ENCODE measurements at regions not wholly inside any gene's neighbourhood (a gene's known extent, or its start where the extent isn't known, plus 50 kb on each side); places are given as distances from the start of the nearest gene placed in this dataset.

DNA sequence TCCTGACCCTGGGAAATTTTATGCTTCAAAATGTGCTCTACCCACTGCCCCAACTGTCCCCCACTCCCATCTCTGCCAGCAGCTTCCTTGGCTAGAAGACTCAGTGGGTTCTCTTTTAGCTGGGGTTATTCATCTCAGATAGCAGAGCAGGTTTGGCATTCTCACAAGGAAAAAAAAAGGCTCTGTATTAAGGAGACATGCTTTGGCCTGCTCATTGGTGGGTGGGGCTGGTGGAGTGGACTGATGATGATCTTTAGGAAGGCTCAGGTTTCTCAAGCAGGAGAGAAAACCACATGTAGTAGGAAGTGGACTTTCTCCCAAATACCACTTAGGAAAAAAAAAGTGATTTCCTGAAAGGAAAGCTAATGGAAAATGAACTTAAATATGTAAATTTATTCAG is 279.2 kb upstream of the ZNF462 start:
- TF ChIP-seq, protein P1, sequence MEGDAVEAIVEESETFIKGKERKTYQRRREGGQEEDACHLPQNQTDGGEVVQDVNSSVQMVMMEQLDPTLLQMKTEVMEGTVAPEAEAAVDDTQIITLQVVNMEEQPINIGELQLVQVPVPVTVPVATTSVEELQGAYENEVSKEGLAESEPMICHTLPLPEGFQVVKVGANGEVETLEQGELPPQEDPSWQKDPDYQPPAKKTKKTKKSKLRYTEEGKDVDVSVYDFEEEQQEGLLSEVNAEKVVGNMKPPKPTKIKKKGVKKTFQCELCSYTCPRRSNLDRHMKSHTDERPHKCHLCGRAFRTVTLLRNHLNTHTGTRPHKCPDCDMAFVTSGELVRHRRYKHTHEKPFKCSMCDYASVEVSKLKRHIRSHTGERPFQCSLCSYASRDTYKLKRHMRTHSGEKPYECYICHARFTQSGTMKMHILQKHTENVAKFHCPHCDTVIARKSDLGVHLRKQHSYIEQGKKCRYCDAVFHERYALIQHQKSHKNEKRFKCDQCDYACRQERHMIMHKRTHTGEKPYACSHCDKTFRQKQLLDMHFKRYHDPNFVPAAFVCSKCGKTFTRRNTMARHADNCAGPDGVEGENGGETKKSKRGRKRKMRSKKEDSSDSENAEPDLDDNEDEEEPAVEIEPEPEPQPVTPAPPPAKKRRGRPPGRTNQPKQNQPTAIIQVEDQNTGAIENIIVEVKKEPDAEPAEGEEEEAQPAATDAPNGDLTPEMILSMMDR (IDR thresholded peaks at IDR 0.05): no peak

DNA sequence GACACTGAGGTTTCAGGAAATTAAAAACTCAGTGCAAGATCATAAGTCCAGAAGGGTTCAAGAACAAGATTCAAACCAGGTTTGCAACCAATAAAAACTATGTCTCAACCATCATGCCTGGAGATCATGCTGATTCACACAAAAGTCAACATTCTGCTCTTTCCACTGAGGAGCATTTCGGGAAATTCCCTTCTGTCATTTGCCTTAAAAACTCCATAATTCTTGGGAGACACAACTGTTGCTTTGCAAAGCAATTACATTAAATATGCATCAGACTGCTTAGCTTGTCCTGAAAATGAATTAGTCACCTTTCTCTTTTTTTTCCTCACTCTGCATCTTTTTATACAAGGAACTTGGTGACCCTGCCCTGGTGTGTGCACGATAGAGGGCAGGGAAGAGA is 275.9 kb upstream of the ZNF462 start:
- TF ChIP-seq ZFX (IDR thresholded peaks at IDR 0.05; ENCODE audit: borderline replicate concordance): no peak
- TF ChIP-seq, protein P1 (IDR thresholded peaks at IDR 0.05): no peak

More for the DNA sequence above, 279.2 kb upstream of the ZNF462 start:
- H3K27ac ChIP-seq: no peak overlapping the region

DNA sequence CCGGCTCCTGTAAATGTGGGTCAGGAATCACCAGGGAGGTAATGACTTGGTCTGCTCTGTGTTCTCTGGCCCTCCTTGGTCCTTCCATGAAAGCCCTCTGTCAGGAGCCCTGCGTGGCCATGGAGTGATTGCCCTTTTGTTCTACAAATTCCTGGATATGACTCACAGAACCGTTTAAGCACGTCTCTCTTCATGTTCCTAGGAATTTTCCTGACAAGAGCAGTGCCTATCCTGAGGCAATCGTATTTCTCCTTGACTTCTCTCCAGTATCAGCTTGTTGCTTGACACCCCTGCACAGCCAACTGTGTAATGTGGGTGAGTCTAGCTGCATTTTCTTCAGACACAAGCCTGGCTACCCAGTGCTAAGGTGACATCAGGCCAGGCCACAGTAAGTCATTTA is 274.3 kb upstream of the ZNF462 start:
- TF ChIP-seq, protein P1 (IDR thresholded peaks at IDR 0.05): no peak
- TF ChIP-seq ZFX (IDR thresholded peaks at IDR 0.05; ENCODE audit: borderline replicate concordance): no peak
- H3K27ac ChIP-seq: no peak overlapping the region

More for the DNA sequence above, 275.9 kb upstream of the ZNF462 start:
- H3K27ac ChIP-seq: no peak overlapping the region

DNA sequence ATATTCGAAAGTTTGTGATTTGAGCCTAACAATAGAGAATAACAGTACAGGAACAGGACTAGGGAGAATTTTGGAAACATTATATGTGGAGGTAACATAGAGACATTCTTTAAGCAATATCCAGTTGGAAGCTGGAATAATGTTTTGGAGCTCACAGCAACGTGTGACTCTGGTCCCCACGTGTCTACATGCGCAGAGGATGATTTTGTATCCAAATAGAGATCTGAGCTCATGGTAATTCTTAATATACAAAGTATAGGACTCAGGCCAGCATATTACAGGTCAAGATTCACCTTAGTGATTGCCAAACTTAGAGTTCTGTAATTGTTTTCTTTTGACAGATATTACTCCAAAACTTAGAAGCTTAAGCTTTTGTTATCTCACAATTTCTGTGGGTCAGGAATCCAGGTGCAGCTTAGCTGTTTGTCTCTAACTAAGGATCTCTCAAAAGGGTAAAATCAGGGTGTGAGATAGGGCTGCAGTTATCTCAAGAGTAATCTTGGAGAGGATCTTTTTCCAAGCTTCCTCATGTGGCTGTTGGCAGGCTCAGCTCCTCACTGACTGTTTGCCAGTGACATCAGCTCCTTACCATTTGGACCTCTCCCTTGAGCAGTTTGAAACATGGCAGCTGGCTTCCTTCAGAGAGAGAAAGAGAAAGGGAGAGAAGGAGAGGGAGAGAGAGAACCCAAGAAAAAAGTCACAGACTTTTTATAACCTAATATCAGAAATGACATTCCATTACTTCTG is 272.0 kb upstream of the ZNF462 start:
- TF ChIP-seq, protein P1 (IDR thresholded peaks at IDR 0.05): no peak
- TF ChIP-seq ZFX (IDR thresholded peaks at IDR 0.05; ENCODE audit: borderline replicate concordance): no peak

DNA sequence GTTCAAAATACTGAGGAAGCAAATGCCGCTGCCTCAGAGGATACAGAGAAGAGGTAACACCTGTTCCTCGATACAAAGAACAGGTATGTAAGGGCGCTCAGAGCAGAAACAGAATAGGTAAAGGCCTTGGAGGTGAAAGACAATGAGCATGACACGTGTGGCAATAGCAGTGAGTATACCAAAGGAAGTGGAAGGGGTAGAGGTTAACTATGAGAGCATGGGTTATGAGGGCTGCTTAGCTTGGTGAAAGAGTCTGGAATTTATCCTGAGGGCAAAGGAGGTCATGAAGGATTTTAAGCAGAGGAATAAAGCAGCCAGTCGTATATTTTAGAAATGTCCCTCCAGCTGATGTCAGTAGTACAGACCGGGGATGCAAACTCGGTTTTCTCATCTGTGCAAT is 269.8 kb upstream of the ZNF462 start:
- no peak overlapping the region for H3K27ac ChIP-seq
- TF ChIP-seq, protein P1 (IDR thresholded peaks at IDR 0.05): no peak
- TF ChIP-seq ZFX (IDR thresholded peaks at IDR 0.05; ENCODE audit: borderline replicate concordance): no peak

More for the DNA sequence above, 272.0 kb upstream of the ZNF462 start:
- H3K27ac ChIP-seq: no peak overlapping the region

DNA sequence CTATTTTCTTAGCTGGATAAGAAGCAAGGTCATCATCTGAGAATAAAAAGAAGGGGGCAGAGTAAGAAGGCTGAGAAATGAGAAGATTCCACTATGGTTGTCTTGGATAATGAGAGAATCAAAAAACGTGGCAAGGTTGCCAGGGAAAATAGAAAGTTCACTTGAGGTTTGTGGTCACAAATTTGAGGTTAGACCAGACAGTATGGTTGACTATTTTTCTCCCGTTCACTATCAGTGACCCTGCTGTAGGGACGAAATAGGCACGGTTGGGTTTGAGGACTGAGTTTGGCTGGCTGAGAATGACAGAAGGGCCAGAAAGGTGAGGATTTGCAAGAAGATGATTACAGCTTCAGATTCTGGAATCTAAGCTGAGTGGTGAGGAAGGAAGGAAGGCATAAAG is 266.0 kb upstream of the ZNF462 start:
- no peak overlapping the region for H3K27ac ChIP-seq
- TF ChIP-seq, protein P1 (IDR thresholded peaks at IDR 0.05): no peak
- no peak for TF ChIP-seq ZFX (IDR thresholded peaks at IDR 0.05; ENCODE audit: borderline replicate concordance)

DNA sequence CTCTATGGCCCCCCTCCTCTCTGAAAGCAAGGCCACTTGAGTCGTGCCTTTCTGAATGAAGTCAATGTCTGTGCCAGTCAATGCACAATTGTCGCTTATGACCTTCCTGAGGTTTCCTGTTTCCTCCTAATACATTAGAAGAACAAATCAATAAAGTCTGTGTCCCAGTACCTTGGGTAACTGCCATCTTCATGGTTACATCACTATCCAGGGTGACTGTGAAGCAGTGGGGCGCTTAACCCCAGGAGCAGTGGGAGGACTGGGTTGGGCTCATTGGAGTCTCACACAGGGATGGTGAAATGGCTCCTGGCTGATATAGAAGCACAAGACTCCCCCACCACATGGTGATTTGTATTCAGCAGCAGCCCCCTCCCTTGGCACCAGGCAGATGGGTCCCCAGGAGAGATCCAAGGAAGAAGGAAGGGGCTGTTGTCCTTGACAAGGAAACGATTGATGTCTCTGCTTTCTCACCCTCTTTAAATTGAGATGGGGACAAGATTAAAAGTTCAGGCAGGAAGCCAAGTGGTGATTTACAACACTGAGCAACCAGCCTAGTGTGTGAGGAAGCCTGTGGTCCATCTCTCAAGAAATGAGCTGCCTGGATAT is 261.9 kb upstream of the ZNF462 start:
- no peak overlapping the region for H3K27ac ChIP-seq
- TF ChIP-seq ZFX (IDR thresholded peaks at IDR 0.05; ENCODE audit: borderline replicate concordance): no peak
- TF ChIP-seq, protein P1 (IDR thresholded peaks at IDR 0.05): no peak

Measured in 22Rv1 (cell line).